ENCODE measurements at regions not wholly inside any gene's neighbourhood (a gene's known extent, or its start where the extent isn't known, plus 50 kb on each side); places are given as distances from the start of the nearest gene placed in this dataset.

DNA sequence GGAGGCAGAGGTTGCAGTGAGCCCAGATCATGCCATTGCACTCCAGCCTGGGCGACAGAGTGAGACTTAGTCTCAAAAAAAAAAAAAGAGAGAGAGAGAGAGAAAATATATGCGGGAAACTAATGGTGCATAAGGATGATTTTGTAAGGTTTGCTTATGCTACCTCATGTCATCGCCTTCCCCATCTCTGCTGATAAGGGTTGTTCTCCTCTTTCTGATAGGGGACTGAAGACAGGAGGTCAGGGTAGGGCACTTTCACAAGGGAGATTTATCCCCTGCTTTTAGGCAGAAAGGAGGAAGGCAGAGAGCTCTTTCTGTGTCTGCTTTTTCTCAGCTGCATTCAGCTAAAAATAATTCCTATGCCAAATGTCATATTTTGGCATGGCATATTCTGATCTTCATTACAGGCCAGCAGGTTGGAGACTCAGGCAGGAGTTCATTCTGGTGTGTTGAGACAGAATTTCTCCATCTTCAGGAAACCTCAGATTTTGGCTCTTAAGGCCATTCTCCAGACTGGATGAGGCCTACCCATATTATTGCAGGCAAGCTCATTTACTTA is 220.2 kb downstream of the AUH start:
- DNase-seq: no peak

DNA sequence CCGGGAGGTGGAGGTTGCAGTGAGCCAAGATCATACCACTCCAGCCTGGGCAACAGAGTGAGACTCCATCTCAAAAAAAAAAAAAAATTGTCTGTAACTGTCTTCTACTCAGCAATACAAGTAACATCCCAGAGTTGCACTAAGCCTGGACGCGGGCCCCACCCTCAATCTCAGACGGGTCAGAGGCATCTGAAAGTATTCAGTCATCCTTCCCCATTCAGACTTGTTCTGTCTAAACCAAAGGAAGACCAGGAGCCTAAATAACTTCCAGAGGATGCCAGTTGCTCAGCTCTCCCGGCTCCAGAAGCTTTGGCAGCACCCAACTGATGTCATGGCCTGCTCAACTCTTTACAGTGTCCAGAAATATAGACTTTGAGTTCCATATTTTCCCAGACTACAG is 218.6 kb downstream of the AUH start:
- no peak for DNase-seq

DNA sequence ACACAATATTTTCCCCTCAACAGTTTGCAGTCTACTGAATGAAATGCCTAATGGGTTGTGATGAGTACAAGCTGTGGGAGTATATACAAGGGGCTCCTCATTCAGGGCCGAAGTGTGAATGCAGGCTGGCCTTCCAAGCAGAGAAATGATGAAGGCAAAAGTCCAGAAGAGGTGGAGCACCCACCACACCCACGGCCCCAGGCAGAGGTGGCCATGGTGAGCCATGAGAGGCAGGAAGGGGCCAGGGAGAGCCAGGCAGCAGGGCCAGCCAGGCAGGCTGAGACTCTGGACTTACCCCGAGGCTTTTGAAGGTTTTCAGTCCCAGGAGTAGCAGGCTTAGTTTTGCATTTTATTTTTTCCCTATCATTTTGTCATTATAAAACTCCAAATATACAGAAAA is 218.1 kb downstream of the AUH start:
- DNase-seq: no peak

- no peak for DNase-seq
Measured at GRCh38 chr9:91144769-91145168, 216.9 kb downstream of the AUH start.

- DNase-seq: no peak
Measured at GRCh38 chr9:91145496-91145895, 216.2 kb downstream of the AUH start.

DNA sequence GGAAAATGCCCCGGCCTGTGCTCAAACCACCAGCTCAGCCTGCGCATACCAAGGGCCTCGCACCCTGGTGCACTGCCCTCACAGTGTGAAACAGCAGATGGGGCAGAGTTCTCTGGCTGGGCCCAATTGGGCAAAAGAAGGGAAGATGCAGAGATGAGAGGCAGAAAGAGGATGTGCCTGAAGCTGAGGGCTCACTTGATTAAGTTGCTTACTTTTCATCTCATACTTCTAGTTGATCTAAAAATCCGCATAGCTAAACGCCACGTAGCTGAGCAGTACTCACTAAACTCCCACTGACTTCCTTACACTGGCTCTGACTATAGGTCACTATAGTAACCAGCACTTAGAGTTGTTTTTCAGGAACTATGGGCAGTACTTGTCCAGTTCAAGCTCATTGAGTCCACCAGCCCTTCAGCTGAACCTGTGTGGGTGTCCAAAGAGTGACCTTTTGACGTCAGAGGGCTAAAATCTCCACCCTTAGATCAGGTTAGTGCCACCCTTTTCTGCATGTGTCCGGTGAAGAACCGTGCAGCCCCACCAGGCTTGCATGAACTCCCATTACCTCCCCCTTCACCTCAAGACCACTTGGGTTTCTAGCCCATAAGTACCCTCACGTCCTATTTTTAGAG is 215.2 kb downstream of the AUH start:
- no peak for DNase-seq

GRCh38 chr9:91147079-91147708 is 214.5 kb downstream of the AUH start:
- no peak for DNase-seq

GRCh38 chr9:91148306-91148705 is 213.4 kb downstream of the AUH start:
- no peak for DNase-seq

GRCh38 chr9:91150273-91150997 is 211.3 kb downstream of the AUH start:
- no peak for DNase-seq

DNA sequence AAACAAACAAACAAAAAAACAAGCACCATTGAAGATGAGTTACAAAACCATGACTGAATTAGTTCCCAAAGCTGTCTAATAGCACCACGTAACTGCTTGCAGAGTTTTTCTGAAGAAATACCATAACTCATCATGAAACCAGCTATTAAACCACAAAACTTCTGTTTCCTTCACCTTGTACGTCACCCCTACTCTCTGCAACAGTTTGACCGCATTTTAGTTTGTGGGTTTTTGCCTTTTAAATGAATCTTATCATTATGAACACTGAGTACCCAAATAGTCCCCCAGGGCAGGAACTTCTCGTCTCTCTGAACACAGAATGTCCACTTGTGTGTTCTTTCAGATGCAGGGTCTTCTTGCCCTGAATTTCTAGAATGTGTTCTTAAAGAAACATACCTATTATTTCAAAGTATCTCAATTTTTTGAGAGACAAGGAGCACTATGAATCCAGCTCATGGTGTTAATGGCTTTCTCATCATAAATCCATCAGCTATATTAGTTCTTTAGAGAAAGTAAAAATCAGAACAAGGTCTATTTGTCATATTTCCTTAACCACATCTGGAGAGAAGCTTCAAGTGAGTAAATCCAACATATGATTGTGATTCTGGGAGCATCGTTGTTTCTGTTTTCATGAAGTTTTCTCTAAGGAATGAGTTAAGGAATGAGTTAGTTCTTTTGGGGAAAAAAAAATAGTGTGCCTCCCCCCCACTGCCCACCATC is 210.6 kb downstream of the AUH start:
- no peak for DNase-seq

DNA sequence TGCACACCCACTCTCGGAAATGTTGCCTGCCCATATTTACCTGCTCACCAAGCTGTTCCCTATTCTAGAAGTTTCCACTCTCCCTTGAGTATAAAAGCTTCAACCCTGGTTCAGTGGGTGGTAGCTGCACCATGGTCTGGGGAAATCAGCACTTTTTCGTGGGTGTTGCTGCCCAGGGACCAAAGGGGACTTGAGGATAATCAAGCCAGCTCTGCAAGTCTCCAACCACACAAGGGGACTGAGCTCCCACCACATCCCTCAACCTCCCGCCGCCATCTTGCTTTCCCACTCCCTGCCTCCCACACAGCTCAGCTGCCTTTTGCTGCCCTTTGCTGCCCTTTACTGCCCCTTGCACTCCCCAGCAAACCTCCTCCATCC is 210.0 kb downstream of the AUH start:
- DNase-seq: no peak

- DNase-seq: no peak
Measured at GRCh38 chr9:91154686-91155085, 207.0 kb downstream of the AUH start.

- DNase-seq: no peak
Measured at GRCh38 chr9:91155181-91155580, 206.5 kb downstream of the AUH start.

DNA sequence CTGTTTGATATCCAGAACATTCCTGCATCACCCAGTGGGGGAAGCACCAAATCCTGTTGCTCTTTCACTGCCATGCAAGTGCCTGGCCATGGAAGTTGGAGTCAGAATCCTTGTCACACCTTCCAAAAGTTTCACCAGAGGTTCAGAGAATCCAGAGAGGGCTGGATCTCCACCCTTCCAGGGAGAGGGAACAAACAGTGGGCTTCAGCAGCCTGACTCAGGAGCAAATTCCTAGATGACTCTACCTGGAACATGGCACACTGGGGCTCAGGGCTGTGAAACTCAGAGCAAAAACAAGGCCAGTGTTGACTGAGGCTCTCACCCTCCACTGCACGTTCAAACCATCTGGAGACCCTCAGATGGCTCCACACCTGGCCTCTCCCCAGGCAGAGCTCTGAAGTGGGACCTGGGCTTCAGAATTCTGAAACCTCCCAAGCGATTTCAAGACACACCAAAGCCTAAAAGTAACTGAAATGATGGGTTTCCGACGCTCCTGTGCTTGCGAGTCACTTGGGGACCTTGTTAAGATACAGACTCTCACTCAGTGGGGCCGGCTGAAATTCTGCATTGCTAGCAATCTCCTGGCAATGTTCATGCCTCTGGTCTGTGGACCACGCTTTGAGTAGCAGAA is 205.9 kb downstream of the AUH start:
- DNase-seq: no peak

DNA sequence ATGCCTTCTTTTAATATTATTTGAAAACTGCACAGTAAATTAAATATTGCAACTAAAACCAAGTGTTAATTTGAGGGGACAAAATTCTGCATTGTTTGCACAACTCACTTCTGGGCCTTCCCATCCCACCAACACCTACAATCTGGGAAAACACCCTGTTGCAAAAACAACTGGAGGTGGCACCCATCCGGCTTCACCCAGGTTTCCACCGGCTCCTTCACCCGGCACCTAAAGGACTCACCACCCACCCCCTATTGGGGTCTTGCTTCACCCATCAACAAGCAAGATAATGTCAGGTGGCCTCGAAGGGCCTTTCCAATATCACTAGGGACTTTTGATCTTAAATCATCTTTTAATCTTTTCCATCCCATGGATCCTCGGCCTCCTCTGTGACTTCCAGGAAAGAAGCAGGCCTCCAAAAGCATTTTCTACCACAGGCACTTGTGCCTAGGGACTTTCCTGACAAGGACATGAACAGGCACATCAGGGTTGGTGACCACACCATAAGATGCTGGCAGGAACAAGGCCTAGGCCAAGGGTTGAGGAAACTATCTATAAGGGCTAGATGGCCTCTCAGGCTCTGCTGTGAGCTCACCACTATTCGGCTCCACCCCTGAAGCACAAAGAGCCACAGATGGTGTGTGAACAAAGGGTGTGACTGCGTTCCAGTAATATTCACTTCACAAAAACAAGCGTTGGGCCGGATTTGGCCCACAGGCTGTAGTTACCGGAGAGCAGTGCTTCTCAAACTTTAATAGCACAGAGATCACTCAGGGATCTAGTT is 205.1 kb downstream of the AUH start:
- no peak for DNase-seq

DNA sequence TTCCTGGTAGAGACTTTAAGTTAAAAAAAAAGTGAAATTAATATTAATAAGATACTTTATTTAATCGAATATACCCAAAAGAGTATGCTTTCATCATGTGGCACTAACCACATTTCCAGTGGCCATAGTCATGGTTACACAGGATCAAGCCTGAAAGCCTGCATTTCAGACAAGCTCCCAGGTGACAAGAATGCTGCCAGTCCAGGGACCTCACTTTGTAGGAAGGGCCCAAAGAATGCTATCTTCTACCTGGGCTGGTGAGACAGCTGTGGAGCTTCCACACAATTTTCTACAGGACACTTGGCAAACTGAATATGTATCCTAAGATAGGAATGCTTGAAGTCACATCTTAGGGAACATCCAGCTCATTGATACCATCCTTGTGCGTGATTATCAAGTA is 203.8 kb downstream of the AUH start:
- DNase-seq: no peak

GRCh38 chr9:91158286-91158685 is 203.4 kb downstream of the AUH start:
- DNase-seq: no peak

- no peak for DNase-seq
Measured at GRCh38 chr9:91158946-91159345, 202.8 kb downstream of the AUH start.

DNA sequence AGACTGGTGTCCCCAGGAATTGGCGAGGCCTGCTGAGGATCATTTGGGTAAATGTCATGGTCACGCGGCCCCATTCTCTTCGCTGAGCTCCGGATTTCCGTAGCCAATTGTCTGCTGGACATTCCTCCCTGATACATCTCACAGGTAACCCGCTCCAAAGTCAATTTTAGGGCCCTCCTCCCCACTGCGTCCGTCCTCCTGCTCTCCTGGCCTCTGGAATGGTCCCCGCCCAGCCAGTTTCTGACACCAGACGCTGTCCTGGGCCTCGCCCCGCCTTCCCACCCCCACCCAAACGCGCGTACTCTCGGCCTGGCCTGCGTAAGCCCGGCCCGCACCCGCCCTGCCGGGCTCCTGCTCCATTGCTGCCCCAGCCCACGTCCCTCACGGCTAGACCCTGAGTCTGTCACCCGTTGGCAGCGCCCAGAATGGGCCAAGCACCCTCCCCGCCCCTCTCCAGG is 202.0 kb downstream of the AUH start:
- no peak for DNase-seq

DNA sequence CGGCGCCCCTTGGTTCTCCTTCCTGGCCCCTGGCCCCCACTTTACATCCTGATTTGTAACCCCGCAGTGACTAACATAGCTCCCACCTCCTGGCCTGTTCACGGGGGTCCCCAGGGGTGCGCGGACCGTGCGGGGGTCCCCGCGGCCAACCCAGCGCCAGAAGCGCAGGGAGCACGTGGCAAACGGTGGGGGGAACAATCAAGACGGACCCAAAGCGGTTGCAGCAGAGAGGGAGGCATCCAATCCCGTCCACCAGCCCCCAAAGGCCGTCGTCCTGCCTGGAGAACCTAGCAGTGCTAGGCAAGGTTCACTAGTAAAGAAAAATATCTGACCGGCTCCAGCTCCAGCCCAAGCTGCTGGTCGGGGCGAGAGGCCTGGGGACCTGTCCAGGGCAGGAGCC is 201.5 kb downstream of the AUH start:
- no peak for DNase-seq

DNA sequence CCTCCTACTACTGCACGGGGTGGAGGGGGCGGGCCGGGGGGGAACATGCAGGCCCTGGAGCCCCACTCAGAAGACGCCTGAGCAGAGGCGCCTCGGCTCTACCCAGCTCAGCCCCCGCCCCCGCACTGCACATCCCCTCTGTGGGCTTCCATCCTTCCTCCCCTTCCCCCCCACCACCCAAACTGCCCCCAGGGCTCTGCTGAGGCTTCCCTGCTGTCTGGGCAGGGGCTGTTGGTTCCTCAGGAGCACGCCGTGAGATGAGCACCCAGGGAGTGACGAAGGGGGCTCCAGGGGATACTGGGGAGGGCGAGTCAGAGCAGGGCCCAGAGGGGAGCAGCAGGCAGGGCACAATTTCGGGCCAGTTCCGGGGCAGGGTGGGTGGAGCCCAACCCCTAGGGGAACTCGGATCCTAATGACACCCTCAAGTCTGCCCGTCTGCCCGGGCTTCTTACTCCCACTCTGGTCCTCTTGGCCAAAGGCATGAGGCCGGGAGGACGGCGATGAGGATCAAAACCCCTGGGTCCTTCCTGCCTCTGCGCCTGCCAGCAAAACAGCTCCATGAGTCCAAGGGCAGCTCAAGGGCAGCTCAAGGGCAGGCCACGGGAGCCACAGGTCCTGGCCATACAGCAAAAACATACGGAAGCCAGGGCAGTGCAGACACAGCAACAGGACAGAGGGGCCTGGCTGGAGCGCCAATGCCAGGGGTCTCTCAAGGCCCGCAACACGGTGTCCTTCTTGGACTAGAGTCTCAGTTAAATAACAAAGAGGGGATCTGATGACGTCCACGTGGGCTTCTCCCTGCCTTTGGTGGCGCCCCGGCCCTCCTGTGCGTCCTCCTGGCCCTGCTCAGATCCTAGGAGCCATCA is 200.9 kb downstream of the AUH start:
- DNase-seq: no peak
